GM19455 (cell line): ENCODE measurements at regions not wholly inside any gene's neighbourhood (a gene's known extent, or its start where the extent isn't known, plus 50 kb on each side); places are given as distances from the start of the nearest gene placed in this dataset.
"Not testable (repeated sequence)": the region's sequence is repeated elsewhere in the genome, so short reads cannot be mapped to it uniquely, and the experiment has no call there.

Experiments used
- ATAC-seq: cut with Tn5 transposase; IDR thresholded peaks from one replicate; pipeline ENCODE4 v1.9.1; 2021; ENCODE audit not compliant: unreplicated experiment

GRCh38 chr12:87596134-87596533, 433.1 kb downstream of the C12orf50 start:
- ATAC-seq = no peak

- no peak for ATAC-seq
Observed at GRCh38 chr12:87585882-87586557, 443.2 kb downstream of the C12orf50 start.

GRCh38 chr12:87579091-87579490, 450.1 kb downstream of the C12orf50 start:
- ATAC-seq = not testable (repeated sequence)

- ATAC-seq = no peak
Observed at GRCh38 chr12:87575906-87576305, 453.3 kb downstream of the C12orf50 start.

GRCh38 chr12:87566918-87567317, 462.3 kb downstream of the C12orf50 start:
- not testable (repeated sequence) for ATAC-seq

GRCh38 chr12:87556985-87557384, 472.2 kb downstream of the C12orf50 start:
- no peak for ATAC-seq

GRCh38 chr12:87531213-87531612, 498.0 kb downstream of the C12orf50 start:
- ATAC-seq = not testable (repeated sequence)

- no peak for ATAC-seq
Observed at GRCh38 chr12:87529413-87529812, 499.8 kb downstream of the C12orf50 start.

- ATAC-seq = no peak
Observed at GRCh38 chr12:87520968-87521367, 508.2 kb downstream of the C12orf50 start.

- no peak for ATAC-seq
Observed at GRCh38 chr12:87518481-87518880, 510.7 kb downstream of the C12orf50 start.

GRCh38 chr12:87518036-87518435, 511.2 kb downstream of the C12orf50 start:
- ATAC-seq = no peak

GRCh38 chr12:87513536-87514280, 515.5 kb downstream of the C12orf50 start:
- ATAC-seq = no peak

- no peak for ATAC-seq
Observed at GRCh38 chr12:87511371-87511770, 517.8 kb downstream of the C12orf50 start.

GRCh38 chr12:87509237-87509820, 519.9 kb downstream of the C12orf50 start:
- no peak for ATAC-seq

GRCh38 chr12:87491598-87491997, 537.6 kb downstream of the C12orf50 start:
- ATAC-seq = no peak

GRCh38 chr12:87491089-87491488, 538.1 kb downstream of the C12orf50 start:
- ATAC-seq = no peak

GRCh38 chr12:87469295-87469694, 559.9 kb downstream of the C12orf50 start:
- no peak for ATAC-seq

- ATAC-seq = no peak
Observed at GRCh38 chr12:87467936-87468335, 561.3 kb downstream of the C12orf50 start.

- no peak for ATAC-seq
Observed at GRCh38 chr12:87464565-87464964, 564.6 kb downstream of the C12orf50 start.

GRCh38 chr12:87444039-87444438, 585.2 kb downstream of the C12orf50 start:
- no peak for ATAC-seq

- no peak for ATAC-seq
Observed at GRCh38 chr12:87441511-87441910, 587.7 kb downstream of the C12orf50 start.
